ENCODE measurements at regions not wholly inside any gene's neighbourhood (a gene's known extent, or its start where the extent isn't known, plus 50 kb on each side); places are given as distances from the start of the nearest gene placed in this dataset.
"Not testable (repeated sequence)": the region's sequence is repeated elsewhere in the genome, so short reads cannot be mapped to it uniquely, and the experiment has no call there.

DNA sequence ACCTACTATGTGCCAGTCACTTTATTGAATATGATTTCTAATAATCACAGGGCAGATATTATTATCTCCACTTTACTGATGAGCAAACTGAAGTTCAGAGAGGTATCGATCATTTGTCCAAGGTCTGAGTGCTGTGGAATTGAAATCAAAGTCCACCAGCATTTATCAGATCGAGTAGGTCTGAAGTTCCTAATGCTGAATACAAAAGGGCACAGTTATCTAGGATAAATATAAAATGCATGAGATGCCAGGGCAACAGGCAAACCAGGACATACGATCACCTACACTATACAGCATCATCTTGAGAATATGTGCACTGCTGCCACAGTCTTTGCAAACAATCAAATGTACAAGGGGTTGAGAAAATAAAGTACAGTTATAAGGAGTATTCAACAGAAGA, 57.2 kb upstream of the SH3RF1 start:
- Histone ChIP-seq H3K4me3 (ENCODE audit: low read length) (no peak overlapping the region), H3K27ac (ENCODE audit: low read length) (no peak overlapping the region), H3K9me3 (ENCODE audit: control insufficient read depth, low read length) (no peaks in the 10 kb centered on the region), H3K27me3 (ENCODE audit: control insufficient read depth, insufficient read depth) (no peaks in the 10 kb centered on the region), H3K4me1 (ENCODE audit: control insufficient read depth, insufficient read depth, low read length) (no peaks in the 10 kb centered on the region)
- DNase-seq (no peak), ATAC-seq (no peak)
- WGBS, result 89% methylated on average over 3 of the region's 3 CpGs
- intact Hi-C loops (cut with DNase I), result no loop called here

DNA sequence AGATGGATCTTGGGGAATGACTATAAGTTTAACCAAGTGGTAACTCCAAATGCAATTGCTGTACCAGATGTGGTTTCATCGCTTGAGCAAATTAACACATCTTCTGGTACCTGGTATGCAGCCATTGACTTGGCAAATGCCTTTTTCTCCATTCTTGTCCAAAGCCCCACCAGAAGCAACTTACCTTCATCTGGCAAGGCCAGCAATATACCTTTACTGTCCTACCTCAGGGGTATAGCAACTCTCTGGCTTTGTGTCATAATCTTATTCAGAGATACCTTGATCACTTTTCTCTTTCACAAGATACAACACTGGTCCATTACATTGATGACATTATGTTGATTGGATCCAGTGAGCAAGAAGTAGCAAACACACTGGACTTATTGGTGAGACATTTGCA, 53.2 kb upstream of the SH3RF1 start:
- ATAC-seq; H3K4me1 ChIP-seq (ENCODE audit: control insufficient read depth, insufficient read depth, low read length); intact Hi-C loops (cut with DNase I); DNase-seq; H3K27ac ChIP-seq (ENCODE audit: low read length); H3K9me3 ChIP-seq (ENCODE audit: control insufficient read depth, low read length); H3K27me3 ChIP-seq (ENCODE audit: control insufficient read depth, insufficient read depth); H3K4me3 ChIP-seq (ENCODE audit: low read length): not testable (repeated sequence)
- WGBS, result 98% methylated on average over 1 of the region's 1 CpG

- H3K27ac ChIP-seq (ENCODE audit: low read length); DNase-seq; intact Hi-C loops (cut with DNase I); H3K9me3 ChIP-seq (ENCODE audit: control insufficient read depth, low read length); H3K4me3 ChIP-seq (ENCODE audit: low read length); H3K27me3 ChIP-seq (ENCODE audit: control insufficient read depth, insufficient read depth); H3K4me1 ChIP-seq (ENCODE audit: control insufficient read depth, insufficient read depth, low read length); ATAC-seq: not testable (repeated sequence)
Measured at GRCh38 chr4:169322833-169323232, 52.1 kb upstream of the SH3RF1 start.

Data from right cardiac atrium (tissue), 5 donors.